A549 (cell line): ENCODE measurements at regions not wholly inside any gene's neighbourhood (a gene's known extent, or its start where the extent isn't known, plus 50 kb on each side); places are given as distances from the start of the nearest gene placed in this dataset.

Experiments
- ATAC-seq, 2 experiments: fragments of 200-7000 bp in 1 of 2; fragments of >200 bp in 1 of 2; cut with Nextera tagmentation in 1 of 2; cut with Tn5 transposase in 1 of 2; 3 replicates each; pipeline versions ENCODE4 v1.8.0 to v1.9.1; 2018 to 2020; ENCODE audit warnings: mild to moderate bottlenecking in 1 of 2, moderate library complexity in 1 of 2
- CTCF ChIA-PET: fragments of 300-600 bp; sonication (Branson Sonifier 250); formaldehyde crosslinking; extraction: SDS; loops from one replicate; lab custom pipeline; 2021; ENCODE audit warnings: antibody characterized with exemption, inconsistent platforms; lab: Yijun Ruan, JAX
- POLR2A ChIA-PET: fragments of 350-600 bp; formaldehyde crosslinking; extraction: SDS; loops from one replicate; lab custom pipeline; 2021; ENCODE audit warnings: antibody characterized with exemption, inconsistent platforms; lab: Yijun Ruan, JAX
- DNase-seq, 2 experiments: peaks; one replicate each; pipeline versions ENCODE4 v3.0.0 to v3.0.0-alpha.2; 2011 to 2016; ENCODE audit warnings: low read depth in 1 of 2, low spot score in 1 of 2
- FAIRE-seq: peaks from 2 replicates; lab custom pipeline; 2011; peaks lifted over from hg19 to GRCh38; lab: Jason Lieb, UNC
- H3K27ac ChIP-seq, 2 experiments: fragments of >200 bp; sonication (Bioruptor Twin); formaldehyde crosslinking; 3 replicates each; pipeline ENCODE4 v1.5.1; 2016 to 2017
- H3K4me1 ChIP-seq: fragments of >200 bp; sonication (Bioruptor Twin); formaldehyde crosslinking; 3 replicates; pipeline ENCODE4 v1.6.1; 2016
- H3K4me2 ChIP-seq: fragments of >200 bp; sonication (Bioruptor Twin); formaldehyde crosslinking; 3 replicates; pipeline ENCODE4 v1.6.1; 2016
- H3K4me3 ChIP-seq: fragments of >200 bp; sonication (Bioruptor Twin); formaldehyde crosslinking; 3 replicates; pipeline ENCODE4 v1.5.1; 2016
- H3K9me3 ChIP-seq: fragments of >200 bp; sonication (Bioruptor Twin); formaldehyde crosslinking; 3 replicates; pipeline ENCODE4 v1.6.1; 2016
- CBX2 ChIP-seq: fragments of 200-600 bp; sonication (generic); IDR thresholded peaks from 2 replicates; pipeline ENCODE4 v1.6.1; 2016; ENCODE audit warnings: low read depth, mild to moderate bottlenecking, borderline replicate concordance
- CHD2 ChIP-seq: fragments of 150-350 bp; IDR thresholded peaks from 2 replicates; pipeline ENCODE4 v1.6.1; 2014; ENCODE audit warnings: low read length; ENCODE audit not compliant: partially characterized antibody
- EHF ChIP-seq: fragments of 250-450 bp; sonication (Bioruptor Pico); IDR thresholded peaks from 2 replicates; pipeline ENCODE4 v1.5.0; 2020; ENCODE audit warnings: mild to moderate bottlenecking
- EHMT2 ChIP-seq: fragments of 200-600 bp; sonication (generic); IDR thresholded peaks from 2 replicates; pipeline ENCODE4 v1.6.1; 2016; ENCODE audit warnings: antibody characterized with exemption, low read depth, mild to moderate bottlenecking, moderate library complexity
- FOSB ChIP-seq: fragments of 250-450 bp; sonication (Bioruptor Pico); IDR thresholded peaks from 2 replicates; pipeline ENCODE4 v1.5.0; 2020; ENCODE audit warnings: mild to moderate bottlenecking, moderate library complexity
- FOSL2 ChIP-seq, 2 experiments: fragments of 450-650 bp in 1 of 2; fragments of >200 bp in 1 of 2; sonication (Bioruptor Twin) in 1 of 2; formaldehyde crosslinking; IDR thresholded peaks; 2 replicates each; pipeline versions ENCODE4 v1.5.0 to v1.6.1; 2016 to 2020; ENCODE audit warnings: mild to moderate bottlenecking in 1 of 2, moderate library complexity in 1 of 2
- FOXS1 ChIP-seq: fragments of 250-450 bp; sonication (Bioruptor Pico); IDR thresholded peaks from 2 replicates; pipeline ENCODE4 v1.5.0; 2020; ENCODE audit warnings: mild to moderate bottlenecking, moderate library complexity
- HDAC2 ChIP-seq: fragments of 200-600 bp; sonication (generic); IDR thresholded peaks from 2 replicates; pipeline ENCODE4 v1.6.1; 2016
- HOXA7 ChIP-seq: fragments of 250-450 bp; sonication (Bioruptor Pico); IDR thresholded peaks from 2 replicates; pipeline ENCODE4 v1.5.0; 2020; ENCODE audit warnings: mild to moderate bottlenecking, moderate library complexity
- JUNB ChIP-seq: fragments of >200 bp; sonication (Bioruptor Twin); formaldehyde crosslinking; IDR thresholded peaks from 2 replicates; pipeline ENCODE4 v1.6.1; 2016
- KDM1A ChIP-seq: fragments of 200-600 bp; sonication (generic); IDR thresholded peaks from 2 replicates; pipeline ENCODE4 v1.6.1; 2016; ENCODE audit warnings: low read depth, mild to moderate bottlenecking
- MAFK ChIP-seq: fragments of 450-650 bp; IDR thresholded peaks from 2 replicates; pipeline ENCODE4 v1.6.1; 2014; ENCODE audit not compliant: partially characterized antibody
- MAZ ChIP-seq: fragments of 150-350 bp; IDR thresholded peaks from 2 replicates; pipeline ENCODE4 v1.6.1; 2014; ENCODE audit warnings: antibody characterized with exemption, low read depth, low read length, borderline replicate concordance
- MYC ChIP-seq: IDR thresholded peaks from 2 replicates; pipeline ENCODE4 v1.6.1; 2012; ENCODE audit warnings: mild to moderate bottlenecking, inconsistent platforms, low read length, improper control_type of control experiment, borderline replicate concordance
- NR3C1 ChIP-seq: fragments of >200 bp; sonication (Bioruptor Twin); formaldehyde crosslinking; IDR thresholded peaks from 3 replicates; pipeline ENCODE4 v1.6.1; 2017
- RCOR1 ChIP-seq: fragments of 150-350 bp; IDR thresholded peaks from 2 replicates; pipeline ENCODE4 v1.6.1; 2014; ENCODE audit warnings: antibody characterized with exemption, low read length, low read depth
- SMC3 ChIP-seq: fragments of >200 bp; sonication (Bioruptor Twin); formaldehyde crosslinking; IDR thresholded peaks from 3 replicates; pipeline ENCODE4 v1.6.1; 2018; ENCODE audit warnings: inconsistent platforms
- SREBF2 ChIP-seq: fragments of 450-650 bp; IDR thresholded peaks from 2 replicates; pipeline ENCODE4 v1.6.1; 2014; ENCODE audit warnings: mild to moderate bottlenecking, moderate library complexity
- ZFP36 ChIP-seq: fragments of 450-650 bp; IDR thresholded peaks from 2 replicates; pipeline ENCODE4 v1.6.1; 2014; ENCODE audit warnings: borderline replicate concordance; ENCODE audit not compliant: partially characterized antibody
- ZNF302 ChIP-seq: fragments of 250-450 bp; sonication (Bioruptor Pico); IDR thresholded peaks from 2 replicates; pipeline ENCODE4 v1.9.0; 2021; ENCODE audit warnings: inconsistent platforms, mild to moderate bottlenecking, moderate library complexity
- ZSCAN20 ChIP-seq: fragments of 250-450 bp; sonication (Bioruptor Pico); IDR thresholded peaks from 2 replicates; pipeline ENCODE4 v1.8.0; 2022; ENCODE audit warnings: mild to moderate bottlenecking, moderate library complexity
- WGBS: methylation state at CpG from one replicate; pipeline ENCODE4 v1.1.6; 2017; ENCODE audit errors: missing lambda C conversion rate; 5-methylcytosine and 5-hydroxymethylcytosine counted together
- TF ChIP-seq, protein P1 (sequence below): fragments of 150-350 bp; IDR thresholded peaks from 2 replicates; pipeline ENCODE4 v1.6.1; 2014; ENCODE audit warnings: low read depth, mild to moderate bottlenecking, low read length
- TF ChIP-seq, protein P2 (sequence below): fragments of >200 bp; sonication (Bioruptor Twin); formaldehyde crosslinking; IDR thresholded peaks from 2 replicates; pipeline ENCODE4 v1.6.1; 2016
- TF ChIP-seq, protein P3 (sequence below): IDR thresholded peaks from 2 replicates; pipeline ENCODE4 v1.6.1; 2012; ENCODE audit warnings: low read depth, borderline replicate concordance
- TF ChIP-seq, protein P4 (sequence below): fragments of >200 bp; sonication (Bioruptor Twin); formaldehyde crosslinking; IDR thresholded peaks from 3 replicates; pipeline ENCODE4 v1.6.1; 2016

DNA sequence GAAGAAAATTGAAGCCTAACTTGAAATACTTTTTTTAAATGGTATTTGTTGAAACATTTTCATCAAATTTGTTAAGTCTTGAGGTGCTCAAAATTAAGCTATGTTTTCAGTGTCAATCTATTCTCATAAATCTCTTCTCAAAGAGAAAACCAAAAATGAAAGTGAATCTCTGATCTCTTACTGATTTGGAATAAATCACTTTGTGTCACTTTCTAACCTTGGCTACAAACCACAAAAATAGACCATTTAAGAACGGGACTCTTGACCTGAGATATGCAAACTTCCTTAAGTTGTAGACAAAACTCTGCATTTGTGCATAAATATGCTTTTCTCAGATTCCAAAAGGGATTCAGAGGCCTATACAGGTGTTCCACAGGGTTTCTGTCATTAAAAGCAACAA is 192.9 kb downstream of the SEC23A start (continued):
- TF ChIP-seq FOXS1 (CRISPR knock-in tag) (no peak), FOSB (CRISPR knock-in tag) (no peak), ZSCAN20 (no peak), CHD2 (no peak), HOXA7 (CRISPR knock-in tag) (no peak)
- TF ChIP-seq, protein P1, sequence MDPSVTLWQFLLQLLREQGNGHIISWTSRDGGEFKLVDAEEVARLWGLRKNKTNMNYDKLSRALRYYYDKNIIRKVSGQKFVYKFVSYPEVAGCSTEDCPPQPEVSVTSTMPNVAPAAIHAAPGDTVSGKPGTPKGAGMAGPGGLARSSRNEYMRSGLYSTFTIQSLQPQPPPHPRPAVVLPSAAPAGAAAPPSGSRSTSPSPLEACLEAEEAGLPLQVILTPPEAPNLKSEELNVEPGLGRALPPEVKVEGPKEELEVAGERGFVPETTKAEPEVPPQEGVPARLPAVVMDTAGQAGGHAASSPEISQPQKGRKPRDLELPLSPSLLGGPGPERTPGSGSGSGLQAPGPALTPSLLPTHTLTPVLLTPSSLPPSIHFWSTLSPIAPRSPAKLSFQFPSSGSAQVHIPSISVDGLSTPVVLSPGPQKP = no peak

DNA sequence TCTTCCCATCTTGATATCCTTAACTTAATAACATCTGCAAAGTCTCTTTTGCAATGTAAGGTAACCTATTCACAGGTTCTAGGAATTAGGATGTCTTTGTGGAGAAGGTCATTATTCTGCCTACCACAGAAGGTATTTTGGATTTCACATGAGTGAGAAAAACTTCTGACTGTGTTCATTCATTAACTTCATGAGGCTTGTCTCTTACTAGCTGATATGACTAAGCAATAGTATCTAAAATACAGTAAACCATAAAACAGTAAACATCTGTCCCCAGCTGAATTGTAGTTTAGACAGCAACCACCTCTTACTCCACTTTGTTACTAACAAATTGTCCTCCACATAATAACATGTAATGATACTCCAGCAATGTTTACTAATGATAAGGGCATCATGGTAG is 198.1 kb downstream of the SEC23A start:
- Histone ChIP-seq H3K4me2 (no peak overlapping the region), H3K9me3 (no peaks in the 10 kb centered on the region), H3K4me1 (no peaks in the 10 kb centered on the region), H3K4me3 (no peak overlapping the region), H3K27ac (no peak overlapping the region)
- POLR2A ChIA-PET = no interaction called here
- FAIRE-seq (no peak), ATAC-seq (no peak), DNase-seq (no peak)
- CTCF ChIA-PET = no interaction called here
- TF ChIP-seq ZFP36 = no peak

DNA sequence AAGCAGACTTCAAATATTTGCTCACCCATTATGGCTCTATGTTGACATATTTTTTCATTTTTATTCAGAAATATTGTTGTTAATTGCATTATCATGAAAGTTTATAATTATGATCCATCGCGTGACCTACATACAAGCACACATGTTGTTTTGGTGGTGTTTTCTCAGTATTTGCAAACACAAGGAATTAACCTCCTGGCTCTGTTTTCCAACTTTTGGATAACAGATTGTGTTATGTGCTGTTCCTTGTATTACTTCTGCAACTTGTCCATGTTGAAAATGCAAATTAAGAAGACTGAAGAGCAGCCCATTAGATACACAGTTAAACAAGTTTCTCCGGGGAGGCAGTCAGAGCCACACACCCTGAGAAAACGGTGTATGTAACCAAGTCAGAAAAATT is 201.2 kb downstream of the SEC23A start:
- POLR2A ChIA-PET = no interaction called here
- TF ChIP-seq HDAC2 (no peak), ZNF302 (CRISPR knock-in tag) (no peak), ZSCAN20 (no peak), NR3C1 (no peak), MYC (no peak), SREBF2 (no peak), FOSL2 (IDR thresholded peaks at IDR 0.05) (no peak), FOSL2 (CRISPR knock-in tag; IDR thresholded peaks at IDR 0.05) (no peak), RCOR1 (no peak), MAZ (no peak), KDM1A (no peak), CBX2 (no peak), SMC3 (no peak), EHF (CRISPR knock-in tag) (no peak)
- TF ChIP-seq, protein P1 = no peak
- TF ChIP-seq, protein P2, sequence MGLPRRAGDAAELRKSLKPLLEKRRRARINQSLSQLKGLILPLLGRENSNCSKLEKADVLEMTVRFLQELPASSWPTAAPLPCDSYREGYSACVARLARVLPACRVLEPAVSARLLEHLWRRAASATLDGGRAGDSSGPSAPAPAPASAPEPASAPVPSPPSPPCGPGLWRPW = no peak
- H3K4me1 ChIP-seq = no peaks in the 10 kb centered on the region
- CTCF ChIA-PET = no interaction called here
- no peak overlapping the region for H3K4me2 ChIP-seq
- no peak overlapping the region for H3K4me3 ChIP-seq
- FAIRE-seq (no peak), ATAC-seq (no peak), DNase-seq (no peak)
- no peaks in the 10 kb centered on the region for H3K9me3 ChIP-seq
- H3K27ac ChIP-seq = no peak overlapping the region
- WGBS = 43% methylated on average over 4 of the region's 4 CpGs

DNA sequence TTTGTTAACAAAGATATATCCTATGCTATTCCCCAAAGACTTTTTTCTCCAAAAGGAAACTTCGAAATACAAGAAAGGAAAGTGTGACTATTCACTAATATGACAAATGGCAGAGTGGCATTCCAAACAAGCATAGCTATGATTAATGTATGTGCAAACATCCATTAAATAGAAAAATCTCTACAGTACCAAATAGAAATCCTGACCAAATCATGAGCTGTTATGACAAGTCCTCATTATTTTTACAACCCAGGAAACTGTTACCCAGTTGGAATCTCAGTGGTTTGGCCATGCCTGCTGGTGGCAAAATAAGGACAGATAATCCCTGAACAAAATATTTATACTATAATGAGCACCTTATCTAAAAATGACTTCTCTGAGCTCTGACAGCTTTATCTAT is 202.1 kb downstream of the SEC23A start:
- no peak for FAIRE-seq
- CTCF ChIA-PET = interaction anchor here (0.9 to 1.7 kb wide), 2 partner anchors 9 to 33 kb away, joined by 3 to 6 read pairs; no protein-coding TSS in a partner anchor

More for the DNA sequence above, 202.1 kb downstream of the SEC23A start:
- Histone ChIP-seq H3K27ac (no peak overlapping the region), H3K4me2 (no peak overlapping the region), H3K4me3 (no peak overlapping the region), H3K4me1 (no peaks in the 10 kb centered on the region), H3K9me3 (no peaks in the 10 kb centered on the region)
- no peak for DNase-seq
- TF ChIP-seq, protein P3, sequence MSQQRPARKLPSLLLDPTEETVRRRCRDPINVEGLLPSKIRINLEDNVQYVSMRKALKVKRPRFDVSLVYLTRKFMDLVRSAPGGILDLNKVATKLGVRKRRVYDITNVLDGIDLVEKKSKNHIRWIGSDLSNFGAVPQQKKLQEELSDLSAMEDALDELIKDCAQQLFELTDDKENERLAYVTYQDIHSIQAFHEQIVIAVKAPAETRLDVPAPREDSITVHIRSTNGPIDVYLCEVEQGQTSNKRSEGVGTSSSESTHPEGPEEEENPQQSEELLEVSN = no peak
- TF ChIP-seq FOSB (CRISPR knock-in tag) = no peak
- TF ChIP-seq HOXA7 (CRISPR knock-in tag) = no peak
- TF ChIP-seq RCOR1 = no peak
- TF ChIP-seq CBX2 = no peak
- no peak for TF ChIP-seq EHMT2
- TF ChIP-seq, protein P2 = no peak
- no peak for TF ChIP-seq MAFK
- no peak for TF ChIP-seq JUNB
- TF ChIP-seq, protein P4, sequence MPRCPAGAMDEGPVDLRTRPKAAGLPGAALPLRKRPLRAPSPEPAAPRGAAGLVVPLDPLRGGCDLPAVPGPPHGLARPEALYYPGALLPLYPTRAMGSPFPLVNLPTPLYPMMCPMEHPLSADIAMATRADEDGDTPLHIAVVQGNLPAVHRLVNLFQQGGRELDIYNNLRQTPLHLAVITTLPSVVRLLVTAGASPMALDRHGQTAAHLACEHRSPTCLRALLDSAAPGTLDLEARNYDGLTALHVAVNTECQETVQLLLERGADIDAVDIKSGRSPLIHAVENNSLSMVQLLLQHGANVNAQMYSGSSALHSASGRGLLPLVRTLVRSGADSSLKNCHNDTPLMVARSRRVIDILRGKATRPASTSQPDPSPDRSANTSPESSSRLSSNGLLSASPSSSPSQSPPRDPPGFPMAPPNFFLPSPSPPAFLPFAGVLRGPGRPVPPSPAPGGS = no peak
- POLR2A ChIA-PET = no interaction called here
- ATAC-seq = no peak
- WGBS = 2% methylated on average over 1 of the region's 1 CpG
